ENCODE measurements at regions not wholly inside any gene's neighbourhood (a gene's known extent, or its start where the extent isn't known, plus 50 kb on each side); places are given as distances from the start of the nearest gene placed in this dataset.

- ATAC-seq, result peak in 1 of 2 donors; percentile 29
- H3K4me1 ChIP-seq (ENCODE audit: control insufficient read depth, insufficient read depth, low read length), result peaks cover 2% of the 10 kb centered on the region
- DNase-seq, result no peak
- no peak overlapping the region for H3K4me3 ChIP-seq (ENCODE audit: low read length)
- intact Hi-C loops (cut with DNase I), result no loop called here
- H3K27me3 ChIP-seq (ENCODE audit: control insufficient read depth, insufficient read depth), result no peaks in the 10 kb centered on the region
- no peak overlapping the region for H3K27ac ChIP-seq (ENCODE audit: low read length)
- H3K9me3 ChIP-seq (ENCODE audit: control insufficient read depth, low read length), result no peaks in the 10 kb centered on the region
- WGBS, result 54% methylated on average over 3 of the region's 3 CpGs
These were observed 162.0 kb downstream of the KLF6 start for GRCh38 chr10:3622845-3623621.

- DNase-seq (no peak), ATAC-seq (no peak)
- Histone ChIP-seq H3K4me3 (ENCODE audit: low read length) (no peak overlapping the region), H3K27ac (ENCODE audit: low read length) (no peak overlapping the region), H3K4me1 (ENCODE audit: control insufficient read depth, insufficient read depth, low read length) (peaks cover 2% of the 10 kb centered on the region), H3K27me3 (ENCODE audit: control insufficient read depth, insufficient read depth) (no peaks in the 10 kb centered on the region), H3K9me3 (ENCODE audit: control insufficient read depth, low read length) (no peaks in the 10 kb centered on the region)
- intact Hi-C loops (cut with DNase I), result no loop called here
- 96% methylated on average over 2 of the region's 2 CpGs for WGBS
These were observed 162.6 kb downstream of the KLF6 start for GRCh38 chr10:3622427-3622826.

DNA sequence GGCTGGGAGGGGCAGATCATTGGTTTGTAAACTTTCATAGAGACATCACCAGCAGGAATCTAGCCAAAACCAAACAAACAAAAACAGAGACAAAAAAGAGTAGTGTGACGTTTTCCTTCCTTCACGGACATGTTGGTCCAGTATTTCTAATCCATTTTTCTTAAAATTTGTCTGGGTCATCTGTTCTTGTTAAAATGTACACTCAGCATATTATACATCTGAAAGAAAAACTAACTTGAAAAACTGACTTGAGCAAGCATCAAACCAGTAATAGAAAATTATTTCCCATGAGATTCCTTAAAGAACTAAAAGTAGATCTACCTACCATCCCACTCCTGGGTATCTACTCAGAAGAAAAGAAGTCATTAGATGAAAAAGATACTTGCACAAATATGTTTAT is 164.2 kb downstream of the KLF6 start:
- DNase-seq (no peak), ATAC-seq (no peak)
- Histone ChIP-seq H3K27ac (ENCODE audit: low read length) (no peak overlapping the region), H3K27me3 (ENCODE audit: control insufficient read depth, insufficient read depth) (no peaks in the 10 kb centered on the region), H3K4me1 (ENCODE audit: control insufficient read depth, insufficient read depth, low read length) (peaks cover 2% of the 10 kb centered on the region), H3K4me3 (ENCODE audit: low read length) (no peak overlapping the region), H3K9me3 (ENCODE audit: control insufficient read depth, low read length) (no peaks in the 10 kb centered on the region)
- 89% methylated on average over 2 of the region's 2 CpGs for WGBS
- intact Hi-C loops (cut with DNase I), result no loop called here

GRCh38 chr10:3619241-3619640 is 165.8 kb downstream of the KLF6 start:
- DNase-seq (no peak), ATAC-seq (no peak)
- Histone ChIP-seq H3K4me3 (ENCODE audit: low read length) (no peak overlapping the region), H3K27ac (ENCODE audit: low read length) (no peak overlapping the region), H3K9me3 (ENCODE audit: control insufficient read depth, low read length) (no peaks in the 10 kb centered on the region), H3K4me1 (ENCODE audit: control insufficient read depth, insufficient read depth, low read length) (no peaks in the 10 kb centered on the region), H3K27me3 (ENCODE audit: control insufficient read depth, insufficient read depth) (no peaks in the 10 kb centered on the region)
- WGBS, result 89% methylated on average over 2 of the region's 2 CpGs
- intact Hi-C loops (cut with DNase I), result no loop called here

GRCh38 chr10:3616880-3617279 is 168.1 kb downstream of the KLF6 start:
- Histone ChIP-seq H3K27me3 (ENCODE audit: control insufficient read depth, insufficient read depth) (no peaks in the 10 kb centered on the region), H3K4me1 (ENCODE audit: control insufficient read depth, insufficient read depth, low read length) (no peaks in the 10 kb centered on the region), H3K9me3 (ENCODE audit: control insufficient read depth, low read length) (no peaks in the 10 kb centered on the region), H3K4me3 (ENCODE audit: low read length) (no peak overlapping the region), H3K27ac (ENCODE audit: low read length) (no peak overlapping the region)
- ATAC-seq, result no peak
- no peak for DNase-seq
- intact Hi-C loops (cut with DNase I), result no loop called here

- Histone ChIP-seq H3K9me3 (ENCODE audit: control insufficient read depth, low read length) (no peaks in the 10 kb centered on the region), H3K27me3 (ENCODE audit: control insufficient read depth, insufficient read depth) (no peaks in the 10 kb centered on the region), H3K4me3 (ENCODE audit: low read length) (no peak overlapping the region), H3K27ac (ENCODE audit: low read length) (no peak overlapping the region), H3K4me1 (ENCODE audit: control insufficient read depth, insufficient read depth, low read length) (no peaks in the 10 kb centered on the region)
- WGBS, result 62% methylated on average over 1 of the region's 1 CpG
- no peak for DNase-seq
- intact Hi-C loops (cut with DNase I), result no loop called here
- ATAC-seq, result no peak
These were observed 171.7 kb downstream of the KLF6 start for GRCh38 chr10:3613318-3613717.

- WGBS, result 96% methylated on average over 3 of the region's 3 CpGs
- Histone ChIP-seq H3K4me1 (ENCODE audit: control insufficient read depth, insufficient read depth, low read length) (no peaks in the 10 kb centered on the region), H3K27ac (ENCODE audit: low read length) (no peak overlapping the region), H3K9me3 (ENCODE audit: control insufficient read depth, low read length) (no peaks in the 10 kb centered on the region), H3K4me3 (ENCODE audit: low read length) (no peak overlapping the region), H3K27me3 (ENCODE audit: control insufficient read depth, insufficient read depth) (no peaks in the 10 kb centered on the region)
- intact Hi-C loops (cut with DNase I), result no loop called here
- DNase-seq (no peak), ATAC-seq (no peak)
These were observed 172.6 kb downstream of the KLF6 start for GRCh38 chr10:3612183-3613001.

DNA sequence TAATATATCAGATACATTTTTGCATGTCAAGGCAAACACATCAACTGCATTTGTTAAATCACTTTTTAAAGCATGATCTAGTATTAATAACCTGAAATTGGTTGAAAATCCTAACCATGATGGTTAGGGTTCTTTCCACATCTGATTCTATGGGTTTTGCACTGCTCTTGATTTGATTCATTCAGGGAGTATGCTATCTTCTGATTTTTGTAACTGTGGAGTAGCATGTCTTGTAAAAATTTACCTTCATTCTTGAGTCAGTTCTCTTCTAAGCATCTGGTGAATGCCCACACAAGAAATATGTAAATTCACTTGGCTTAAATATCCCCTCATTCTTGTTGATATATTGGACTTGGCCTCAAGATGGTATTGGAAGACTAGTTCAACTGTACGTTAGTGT is 178.7 kb downstream of the KLF6 start:
- WGBS, result 85% methylated on average over 1 of the region's 1 CpG
- Histone ChIP-seq H3K4me3 (ENCODE audit: low read length) (no peak overlapping the region), H3K27me3 (ENCODE audit: control insufficient read depth, insufficient read depth) (no peaks in the 10 kb centered on the region), H3K4me1 (ENCODE audit: control insufficient read depth, insufficient read depth, low read length) (no peaks in the 10 kb centered on the region), H3K9me3 (ENCODE audit: control insufficient read depth, low read length) (no peaks in the 10 kb centered on the region), H3K27ac (ENCODE audit: low read length) (no peak overlapping the region)
- intact Hi-C loops (cut with DNase I), result no loop called here
- ATAC-seq, result no peak
- DNase-seq, result no peak

GRCh38 chr10:3605882-3606281 is 179.1 kb downstream of the KLF6 start:
- intact Hi-C loops (cut with DNase I), result no loop called here
- 83% methylated on average over 2 of the region's 2 CpGs for WGBS
- no peaks in the 10 kb centered on the region for H3K4me1 ChIP-seq (ENCODE audit: control insufficient read depth, insufficient read depth, low read length)

DNA sequence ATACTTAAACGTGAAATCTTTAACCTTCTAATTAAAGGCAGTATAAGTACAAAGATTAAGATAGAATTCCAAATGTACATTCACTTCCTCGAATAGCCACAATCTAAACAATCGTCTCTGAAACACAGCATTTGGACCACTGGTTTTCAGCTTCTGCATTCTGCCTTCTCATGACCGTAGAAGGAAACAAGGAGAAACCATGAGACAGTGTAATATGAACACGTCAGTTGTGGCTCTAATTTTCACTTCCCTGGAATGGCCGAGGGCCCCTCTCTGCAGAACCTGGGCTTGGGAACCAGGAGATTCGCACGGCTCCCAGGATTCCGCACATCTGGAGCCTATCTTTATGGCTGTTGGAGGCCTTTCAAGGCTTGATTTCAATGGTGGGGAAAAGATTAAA is 189.3 kb downstream of the KLF6 start:
- intact Hi-C loops (cut with DNase I), result no loop called here
- Histone ChIP-seq H3K4me3 (ENCODE audit: low read length) (no peak overlapping the region), H3K9me3 (ENCODE audit: control insufficient read depth, low read length) (no peaks in the 10 kb centered on the region), H3K27ac (ENCODE audit: low read length) (no peak overlapping the region), H3K4me1 (ENCODE audit: control insufficient read depth, insufficient read depth, low read length) (no peaks in the 10 kb centered on the region), H3K27me3 (ENCODE audit: control insufficient read depth, insufficient read depth) (no peaks in the 10 kb centered on the region)
- ATAC-seq, result no peak
- DNase-seq, result no peak
- 84% methylated on average over 9 of the region's 9 CpGs for WGBS

More at GRCh38 chr10:3605882-3606281, 179.1 kb downstream of the KLF6 start:
- H3K27me3 ChIP-seq (ENCODE audit: control insufficient read depth, insufficient read depth), result no peaks in the 10 kb centered on the region
- H3K4me3 ChIP-seq (ENCODE audit: low read length), result no peak overlapping the region
- no peak overlapping the region for H3K27ac ChIP-seq (ENCODE audit: low read length)
- H3K9me3 ChIP-seq (ENCODE audit: control insufficient read depth, low read length), result no peaks in the 10 kb centered on the region
- ATAC-seq (no peak), DNase-seq (no peak)

DNA sequence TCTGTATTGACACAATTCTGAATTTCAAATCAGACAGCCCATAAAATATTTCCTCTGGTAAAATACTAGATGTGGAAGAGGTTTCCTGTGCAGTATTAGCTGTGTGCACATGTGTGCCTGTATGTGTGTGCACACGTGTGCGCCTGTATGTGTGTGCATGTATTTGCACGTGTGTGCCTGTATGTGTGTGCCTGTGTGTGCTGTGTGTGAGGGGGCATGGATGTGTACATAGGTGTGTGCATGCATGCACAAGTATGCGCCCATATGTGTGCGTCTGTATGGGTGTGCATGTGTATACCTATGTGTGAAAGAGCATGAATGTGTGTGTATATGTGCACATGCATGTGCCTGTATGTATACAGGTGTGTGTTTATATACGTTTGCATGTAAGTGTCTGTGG is 191.4 kb downstream of the KLF6 start:
- ATAC-seq (no peak), DNase-seq (no peak)
- Histone ChIP-seq H3K9me3 (ENCODE audit: control insufficient read depth, low read length) (no peaks in the 10 kb centered on the region), H3K4me1 (ENCODE audit: control insufficient read depth, insufficient read depth, low read length) (no peaks in the 10 kb centered on the region), H3K27me3 (ENCODE audit: control insufficient read depth, insufficient read depth) (no peaks in the 10 kb centered on the region), H3K4me3 (ENCODE audit: low read length) (no peak overlapping the region), H3K27ac (ENCODE audit: low read length) (no peak overlapping the region)
- intact Hi-C loops (cut with DNase I), result no loop called here
- WGBS, result 94% methylated on average over 6 of the region's 6 CpGs
